ENCODE measurements at regions not wholly inside any gene's neighbourhood (a gene's known extent, or its start where the extent isn't known, plus 50 kb on each side); places are given as distances from the start of the nearest gene placed in this dataset.

- H3K9me3 ChIP-seq (replicated peaks in 1 of 2; ENCODE audit: control insufficient read depth in 1 of 2, insufficient read depth in 1 of 2, low read length in 2 of 2): no peaks in the 10 kb centered on the region
- Mint-ChIP-seq H3K27ac (no peak overlapping the region), H3K27me3 (ENCODE audit: low read depth in 3 of 3) (no peaks in the 10 kb centered on the region), H3K4me1 (no peaks in the 10 kb centered on the region), H3K4me3 (no peak overlapping the region), H3K36me3 (no peaks in the 10 kb centered on the region), H3K9me3 (peaks cover 0 to 5% (median 0%) of the 10 kb centered on the region in 7 donors)
- H3K9ac ChIP-seq (ENCODE audit: insufficient read depth, low read length, poor library complexity, severe bottlenecking): no peak overlapping the region
- no peaks in the 10 kb centered on the region for H4K20me1 ChIP-seq (ENCODE audit: insufficient read depth, low read length)
- H3K36me3 ChIP-seq (replicated peaks in 1 of 2; ENCODE audit: control insufficient read depth in 1 of 2, insufficient read depth in 2 of 2, low read length in 2 of 2): no peaks in the 10 kb centered on the region
- H3K4me1 ChIP-seq (ENCODE audit: control insufficient read depth in 1 of 2, insufficient read depth in 2 of 2, low read length in 2 of 2): no peaks in the 10 kb centered on the region
- DNase-seq: no peak
- intact Hi-C loops (cut with micrococcal nuclease): no loop called here
- H3K27ac ChIP-seq (ENCODE audit: low read depth in 1 of 2, low read length in 2 of 2): no peak overlapping the region
- H2AFZ ChIP-seq (ENCODE audit: insufficient read depth, low read depth, low read length, poor library complexity, severe bottlenecking): no peak overlapping the region
- no peaks in the 10 kb centered on the region for H3K27me3 ChIP-seq (ENCODE audit: control insufficient read depth in 2 of 2, insufficient read depth in 2 of 2, low read length in 2 of 2)
- H3K4me2 ChIP-seq (replicated peaks; ENCODE audit: extremely low read depth, low read length, poor library complexity, severe bottlenecking): no peak overlapping the region
- TF ChIP-seq CTCF (IDR thresholded peaks at IDR 0.05): no peak
- no peak overlapping the region for H3K4me3 ChIP-seq (replicated peaks in 1 of 3; ENCODE audit: low read depth in 2 of 3, low read length in 3 of 3)
- no peaks in the 10 kb centered on the region for H3K79me2 ChIP-seq (ENCODE audit: insufficient read depth, low read length)
- WGBS (ENCODE audit: insufficient coverage): no CpG with 5 or more reads among the region's 2 CpGs
Measured at GRCh38 chr1:208686592-208686991, 442.4 kb upstream of the PLXNA2 start.

- Histone ChIP-seq H3K27ac (ENCODE audit: low read depth in 1 of 2, low read length in 2 of 2) (no peak overlapping the region), H3K4me2 (replicated peaks; ENCODE audit: extremely low read depth, low read length, poor library complexity, severe bottlenecking) (no peak overlapping the region), H3K27me3 (ENCODE audit: control insufficient read depth in 2 of 2, insufficient read depth in 2 of 2, low read length in 2 of 2) (no peaks in the 10 kb centered on the region), H3K36me3 (replicated peaks in 1 of 2; ENCODE audit: control insufficient read depth in 1 of 2, insufficient read depth in 2 of 2, low read length in 2 of 2) (no peaks in the 10 kb centered on the region), H3K4me3 (replicated peaks in 1 of 3; ENCODE audit: low read depth in 2 of 3, low read length in 3 of 3) (no peak overlapping the region), H3K9ac (ENCODE audit: insufficient read depth, low read length, poor library complexity, severe bottlenecking) (no peak overlapping the region), H3K4me1 (ENCODE audit: control insufficient read depth in 1 of 2, insufficient read depth in 2 of 2, low read length in 2 of 2) (no peaks in the 10 kb centered on the region), H3K9me3 (replicated peaks in 1 of 2; ENCODE audit: control insufficient read depth in 1 of 2, insufficient read depth in 1 of 2, low read length in 2 of 2) (no peaks in the 10 kb centered on the region), H2AFZ (ENCODE audit: insufficient read depth, low read depth, low read length, poor library complexity, severe bottlenecking) (no peak overlapping the region), H4K20me1 (ENCODE audit: insufficient read depth, low read length) (no peaks in the 10 kb centered on the region), H3K79me2 (ENCODE audit: insufficient read depth, low read length) (no peaks in the 10 kb centered on the region)
- Mint-ChIP-seq H3K27ac (no peak overlapping the region), H3K27me3 (ENCODE audit: low read depth in 3 of 3) (no peaks in the 10 kb centered on the region), H3K9me3 (peaks cover 0 to 3% (median 0%) of the 10 kb centered on the region in 7 donors), H3K36me3 (no peaks in the 10 kb centered on the region), H3K4me3 (no peak overlapping the region), H3K4me1 (no peaks in the 10 kb centered on the region)
- intact Hi-C loops (cut with micrococcal nuclease): no loop called here
- no peak for DNase-seq
- no peak for TF ChIP-seq CTCF (IDR thresholded peaks at IDR 0.05)
- WGBS (ENCODE audit: insufficient coverage): no CpG with 5 or more reads among the region's 2 CpGs
Measured at GRCh38 chr1:208688656-208689315, 444.6 kb upstream of the PLXNA2 start.
